GM18517 (cell line): ENCODE measurements at regions not wholly inside any gene's neighbourhood (a gene's known extent, or its start where the extent isn't known, plus 50 kb on each side); places are given as distances from the start of the nearest gene placed in this dataset.

ENCODE experiments used
- ATAC-seq: cut with Tn5 transposase; IDR thresholded peaks from one replicate; pipeline ENCODE4 v1.9.1; 2021; ENCODE audit warnings: mild to moderate bottlenecking, moderate library complexity; ENCODE audit not compliant: unreplicated experiment

DNA sequence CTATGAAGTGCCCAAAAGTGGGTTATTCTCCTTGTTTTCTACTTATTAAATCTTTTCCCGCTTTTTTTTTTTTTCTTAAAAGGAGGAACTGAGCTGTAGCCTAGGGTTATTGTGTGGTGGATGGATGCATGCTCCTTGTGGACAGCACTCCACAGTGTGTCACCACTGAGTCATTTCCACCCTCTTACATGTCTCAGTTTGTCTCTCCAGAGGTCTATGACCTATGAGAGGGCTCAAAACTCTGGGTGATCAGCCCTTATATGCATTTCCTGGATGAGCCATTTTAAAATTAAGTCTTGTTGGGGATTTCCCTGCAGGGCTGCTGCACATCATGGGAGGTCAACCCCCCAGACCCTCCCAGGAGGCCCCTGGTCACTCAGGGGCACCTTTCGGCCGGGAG is 102.2 kb upstream of the MOCS2 start:
- ATAC-seq, result no peak

DNA sequence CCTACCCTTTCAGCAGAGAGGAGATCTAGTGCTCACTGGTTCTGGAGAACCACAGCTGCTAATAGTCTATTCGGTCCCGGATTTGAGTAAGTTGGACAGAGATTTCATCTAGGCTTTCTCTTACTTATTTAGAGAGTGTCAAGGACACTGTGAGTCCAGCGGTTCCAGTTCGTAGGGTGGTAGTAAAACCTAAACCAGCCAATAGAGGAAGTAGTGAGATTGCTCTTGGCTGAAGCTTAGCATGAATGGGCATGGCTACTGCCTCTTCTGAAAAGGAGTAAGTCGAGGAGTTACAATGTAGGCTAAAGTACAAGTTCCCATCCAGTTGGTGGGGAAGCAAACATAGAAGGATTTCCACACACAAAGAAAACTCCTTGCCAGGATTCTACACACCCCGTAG is 109.6 kb upstream of the MOCS2 start:
- ATAC-seq, result no peak

DNA sequence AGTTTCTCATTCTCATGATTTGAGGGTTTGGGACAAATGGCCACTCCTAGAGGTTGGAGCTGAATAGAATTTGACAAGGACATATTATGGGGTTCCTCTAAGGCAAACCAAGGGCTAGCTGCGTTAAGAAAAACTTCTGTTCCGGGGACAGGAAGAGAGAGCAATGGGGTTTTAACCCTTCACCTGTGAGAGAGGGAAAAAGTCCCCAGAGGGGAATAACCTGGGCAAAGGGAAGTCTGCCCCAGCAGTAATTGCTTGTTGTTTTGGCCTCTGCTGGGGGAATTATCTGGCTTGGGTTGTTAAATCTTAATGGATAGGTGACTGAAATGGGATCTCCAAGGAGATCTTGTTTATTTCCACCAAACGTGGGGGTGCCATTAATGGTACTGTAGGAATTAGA is 110.1 kb upstream of the MOCS2 start:
- ATAC-seq, result no peak

DNA sequence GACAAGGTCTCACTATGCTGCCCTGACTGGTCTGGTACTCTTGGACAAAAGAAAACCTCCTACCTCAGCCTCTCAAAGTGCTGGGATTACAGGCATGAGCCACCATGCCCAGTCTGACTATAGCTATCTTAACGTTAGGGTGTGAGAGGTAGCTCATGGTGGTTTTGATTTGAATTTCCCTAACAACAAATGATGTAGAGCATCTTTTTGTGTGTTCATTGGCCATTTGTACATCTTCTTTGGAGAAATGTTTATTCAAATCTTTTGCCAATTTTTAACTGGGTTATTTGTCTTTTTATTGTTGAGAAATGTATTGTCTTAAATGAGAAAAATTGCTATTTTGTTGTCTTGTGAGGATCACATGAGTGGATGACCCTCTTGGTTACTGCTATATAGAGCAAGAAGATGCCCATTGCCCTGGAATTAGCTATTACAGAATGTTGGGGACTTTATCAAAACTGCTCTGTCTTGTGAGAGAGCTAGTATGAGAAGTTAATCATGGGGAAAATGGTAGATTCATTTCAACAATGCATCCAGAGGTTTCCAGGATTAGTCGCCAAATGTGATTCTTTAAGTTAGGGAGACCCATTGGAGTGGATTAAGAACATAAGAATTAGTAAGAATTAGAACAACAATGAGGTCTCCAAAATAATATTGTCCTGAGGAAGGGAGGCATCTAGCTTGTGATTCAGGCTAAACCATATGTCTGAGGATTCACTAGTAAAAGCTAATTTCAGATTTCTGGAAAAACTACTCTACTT is 124.3 kb upstream of the MOCS2 start:
- ATAC-seq, result no peak

DNA sequence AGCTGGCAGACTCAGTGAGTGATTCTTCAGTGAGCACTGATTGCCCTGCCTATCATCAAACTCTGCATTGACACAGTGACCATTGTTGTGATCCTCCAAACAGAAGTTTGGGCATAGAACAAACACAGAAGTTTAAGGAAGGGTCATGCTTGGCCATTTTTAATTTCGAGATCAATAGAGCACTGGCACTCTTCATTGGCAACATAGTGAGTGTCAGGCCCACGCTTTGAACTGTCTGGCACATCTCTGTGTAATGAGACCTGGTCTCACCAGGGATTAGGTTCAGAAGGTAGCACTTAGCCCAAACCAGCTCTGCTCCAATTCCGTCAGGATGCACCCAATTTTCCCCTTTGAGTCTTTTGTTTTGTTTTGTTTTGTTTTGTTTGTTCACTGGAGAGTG is 127.1 kb upstream of the MOCS2 start:
- no peak for ATAC-seq

DNA sequence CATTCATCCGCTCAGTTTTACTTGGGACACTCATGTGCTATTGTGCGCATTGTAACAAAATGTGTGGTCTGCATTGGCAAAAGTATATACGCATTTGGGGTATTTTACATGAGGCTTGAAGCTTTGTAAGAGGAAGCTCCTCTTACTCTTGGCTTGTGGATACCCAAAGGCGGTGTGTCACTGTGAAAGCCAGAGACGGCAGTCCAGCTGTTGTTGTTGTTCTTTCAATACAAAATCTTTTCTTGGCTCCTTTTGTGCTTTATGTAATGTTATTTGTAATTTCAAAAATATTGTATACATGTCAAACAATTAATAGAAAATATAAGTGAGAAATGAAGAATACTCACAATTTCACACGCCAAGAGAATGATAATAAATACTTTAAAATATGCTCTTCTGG is 128.3 kb upstream of the MOCS2 start:
- ATAC-seq, result no peak

DNA sequence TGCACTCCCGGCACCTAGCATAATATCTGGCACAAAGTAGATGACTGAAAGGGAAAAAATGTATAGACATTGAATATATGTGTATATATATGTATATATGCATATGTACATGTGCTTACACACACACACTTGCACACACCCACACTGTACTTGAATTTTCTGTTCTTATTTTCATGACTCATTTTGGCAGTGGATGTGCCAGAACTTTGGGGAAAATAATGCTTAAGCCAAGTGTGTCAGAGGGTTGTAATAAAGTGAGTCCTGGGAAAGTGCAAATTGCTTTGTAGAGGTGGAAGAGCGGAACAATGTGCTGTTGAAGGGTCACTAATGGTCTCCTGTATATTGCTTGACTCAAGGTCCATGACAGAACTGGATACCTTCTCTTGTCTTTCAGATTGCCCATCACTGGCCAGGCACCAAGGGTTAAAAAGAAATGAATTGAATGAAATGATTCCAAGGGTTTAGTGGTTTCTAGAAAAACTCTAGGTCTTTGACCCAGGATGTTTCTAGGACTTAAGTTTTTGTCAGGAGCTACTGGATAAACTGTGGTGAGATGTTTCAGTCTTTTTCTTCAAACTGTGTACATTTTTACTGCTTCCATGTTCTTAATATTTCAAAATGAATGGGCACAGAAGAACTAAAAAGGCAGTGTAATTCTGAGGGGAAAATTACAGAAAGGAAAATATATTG is 129.9 kb upstream of the MOCS2 start:
- ATAC-seq, result no peak

DNA sequence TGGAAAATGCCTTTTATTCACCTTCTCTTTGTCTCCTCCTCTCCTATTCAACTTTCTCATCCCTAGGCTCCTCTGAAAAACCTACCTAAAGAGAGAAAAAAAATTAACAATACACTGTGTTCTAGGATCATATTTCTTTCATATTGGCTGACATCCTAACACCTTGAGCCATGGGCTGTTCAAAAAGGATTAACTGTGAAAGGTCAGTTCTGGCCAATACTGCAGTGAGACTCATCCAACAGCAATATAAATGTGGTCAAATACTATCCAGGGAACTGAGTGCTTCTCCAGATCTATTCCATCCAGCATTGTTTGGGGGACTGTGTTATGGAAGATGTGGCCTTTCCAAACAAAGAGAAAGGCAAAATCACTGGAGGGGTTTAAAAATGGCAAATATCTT is 131.1 kb upstream of the MOCS2 start:
- ATAC-seq, result no peak

DNA sequence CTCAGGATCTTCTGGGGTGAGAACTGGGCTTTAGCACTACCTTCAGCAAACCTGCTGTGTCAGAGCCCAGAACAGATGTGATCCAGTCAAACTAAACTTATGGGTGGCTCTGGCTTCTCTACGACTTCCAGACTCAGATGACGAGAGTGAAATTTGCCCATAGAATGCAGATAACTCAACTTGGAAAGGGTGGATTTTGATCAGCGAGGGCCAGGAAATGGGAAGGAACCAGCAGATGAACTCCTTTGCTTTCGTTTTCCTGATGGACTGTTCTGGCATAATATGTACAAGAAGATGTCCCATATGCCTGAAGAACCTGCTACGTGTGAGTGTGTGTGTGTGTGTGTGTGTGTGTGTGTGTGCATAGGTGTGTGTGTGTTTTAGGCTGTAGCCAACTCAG is 132.0 kb upstream of the MOCS2 start:
- no peak for ATAC-seq

DNA sequence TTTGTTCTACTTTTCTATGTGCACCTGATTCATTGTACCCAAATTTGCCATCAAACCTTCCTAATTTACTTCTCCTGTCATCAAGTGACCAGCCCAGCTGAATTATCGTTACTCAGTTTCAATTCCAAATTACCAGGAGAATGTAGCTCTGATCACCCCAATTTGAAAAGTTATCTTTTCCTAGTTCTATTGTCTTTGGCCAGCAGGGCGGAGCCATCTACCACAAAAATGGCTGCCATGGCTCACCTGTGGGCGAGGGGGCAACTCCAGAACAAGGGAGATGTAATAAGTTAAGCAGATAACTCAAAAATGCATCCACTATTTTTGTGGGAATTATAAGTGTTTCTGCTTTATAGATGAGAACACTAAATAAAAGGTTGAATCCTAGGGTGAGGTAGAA is 133.8 kb upstream of the MOCS2 start:
- no peak for ATAC-seq

DNA sequence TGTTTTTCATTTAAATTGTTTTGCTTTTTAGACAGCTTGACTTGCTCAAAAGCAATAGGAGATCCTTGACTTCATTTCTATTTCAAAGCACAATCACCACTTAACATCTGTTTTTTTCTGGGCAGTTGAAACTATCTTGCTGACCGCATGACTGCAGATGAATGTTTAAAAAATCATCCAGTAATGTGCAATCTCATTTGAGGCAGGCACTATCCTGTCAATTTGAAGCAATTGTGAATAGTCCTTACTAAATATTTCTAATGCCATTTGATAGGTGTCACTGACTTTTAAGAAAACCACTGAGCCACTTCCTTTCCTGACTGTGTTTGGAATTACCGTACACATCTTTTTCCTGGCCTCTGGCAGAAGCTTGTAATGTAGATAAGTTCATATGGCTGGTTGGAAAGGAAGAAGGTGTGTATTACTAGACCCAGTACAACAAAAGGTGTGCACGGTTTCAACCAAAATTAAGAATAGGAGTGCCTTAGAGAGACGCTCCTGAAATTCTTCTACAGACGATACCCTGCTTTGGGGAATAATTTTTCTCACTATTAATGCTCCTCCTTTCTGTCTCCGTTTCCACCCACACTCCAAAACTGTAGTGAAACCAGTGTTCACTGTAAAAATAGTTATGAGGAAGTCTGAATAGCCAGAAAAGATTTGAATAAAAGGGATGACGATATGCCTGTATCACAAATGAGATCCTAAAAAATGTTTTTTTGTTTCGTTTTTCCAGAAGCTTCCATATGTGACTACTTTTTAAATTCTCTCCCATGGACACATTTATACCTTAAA is 136.7 kb upstream of the MOCS2 start:
- ATAC-seq, result no peak

DNA sequence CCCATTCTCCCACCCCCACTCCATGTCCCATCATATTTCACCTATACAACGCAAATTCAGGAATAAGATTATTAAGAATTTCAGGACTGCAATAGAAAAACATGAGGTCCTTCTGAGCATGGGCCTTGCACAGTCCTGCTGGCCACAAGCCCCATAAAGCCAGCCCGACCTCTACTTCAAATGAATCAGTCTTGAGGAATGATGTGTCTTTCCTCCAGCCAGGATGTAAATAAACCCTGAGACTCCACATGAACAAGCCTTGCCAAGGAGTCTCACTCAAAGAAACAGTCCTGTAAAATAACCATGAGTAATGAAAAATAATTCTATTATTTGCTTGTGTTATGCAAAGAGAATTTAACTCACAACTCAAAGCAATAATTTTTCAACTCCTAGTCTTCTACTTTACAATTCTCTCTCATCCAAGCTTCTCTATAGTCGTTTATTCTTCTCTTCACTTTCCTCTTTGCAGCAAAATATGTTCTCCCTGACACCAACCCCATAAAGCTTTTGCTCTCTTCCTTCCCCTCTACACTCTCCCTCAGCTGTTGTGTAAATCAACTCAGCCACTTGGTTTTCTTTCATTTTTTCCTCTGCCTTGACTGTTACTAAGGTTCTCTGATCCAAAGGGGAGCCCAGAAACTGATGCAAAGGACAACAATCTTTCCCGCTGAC is 140.1 kb upstream of the MOCS2 start:
- no peak for ATAC-seq

DNA sequence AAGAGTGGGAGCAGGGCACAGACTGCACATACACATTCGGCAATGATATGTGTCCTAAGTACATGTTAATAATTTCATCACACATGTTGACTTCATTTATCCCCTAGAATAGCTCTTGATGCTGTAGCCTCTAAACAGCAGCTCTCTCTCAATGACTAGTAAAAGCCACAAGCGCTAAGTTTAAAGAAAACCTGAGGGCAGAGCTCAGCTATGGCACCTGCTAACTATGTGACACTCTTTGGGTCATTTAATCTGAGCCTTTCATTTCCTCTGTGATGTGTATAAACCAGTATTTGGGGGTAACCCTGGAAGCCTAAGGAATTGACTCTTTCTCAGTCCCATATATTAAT is 140.6 kb upstream of the MOCS2 start:
- ATAC-seq, result no peak

DNA sequence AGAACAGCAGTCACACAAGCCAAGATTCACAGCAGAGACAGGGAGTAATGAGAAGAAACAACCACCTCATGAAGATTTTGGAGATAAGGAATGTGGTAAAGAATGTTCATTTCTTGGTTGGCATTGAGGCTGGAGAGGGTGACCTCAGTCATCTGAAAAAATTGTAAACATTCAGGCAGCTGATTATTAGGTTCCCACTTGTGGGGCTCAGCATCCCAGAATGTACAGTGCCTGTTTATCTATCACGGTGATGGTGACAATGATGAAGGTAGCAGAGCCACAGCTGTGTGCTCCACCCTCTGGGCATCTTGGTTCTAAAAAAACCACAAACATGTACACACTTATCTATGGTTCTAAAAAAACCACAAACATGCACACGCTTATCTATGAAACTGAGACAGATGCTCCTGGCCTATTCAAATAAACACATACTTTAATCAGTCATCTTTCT is 143.9 kb upstream of the MOCS2 start:
- ATAC-seq, result no peak

DNA sequence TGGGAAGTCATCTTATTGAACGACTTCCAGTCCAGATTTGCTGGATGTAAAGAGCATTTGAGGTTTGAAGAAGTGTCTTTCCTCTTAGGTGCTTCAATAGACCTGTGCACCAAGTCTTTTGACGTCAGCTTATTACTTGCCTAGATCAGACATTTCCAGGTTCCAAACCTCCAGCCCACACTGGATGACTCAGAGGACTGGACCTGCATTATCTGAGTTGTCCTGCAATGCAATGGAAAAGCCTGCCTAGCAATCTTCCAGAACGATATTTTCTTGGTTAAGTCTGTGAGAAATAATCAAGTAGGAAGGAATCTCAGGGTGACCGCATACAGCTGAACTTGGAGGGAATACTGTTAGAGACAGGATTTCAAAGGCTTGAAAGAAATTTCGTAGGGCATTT is 147.2 kb upstream of the MOCS2 start:
- no peak for ATAC-seq

DNA sequence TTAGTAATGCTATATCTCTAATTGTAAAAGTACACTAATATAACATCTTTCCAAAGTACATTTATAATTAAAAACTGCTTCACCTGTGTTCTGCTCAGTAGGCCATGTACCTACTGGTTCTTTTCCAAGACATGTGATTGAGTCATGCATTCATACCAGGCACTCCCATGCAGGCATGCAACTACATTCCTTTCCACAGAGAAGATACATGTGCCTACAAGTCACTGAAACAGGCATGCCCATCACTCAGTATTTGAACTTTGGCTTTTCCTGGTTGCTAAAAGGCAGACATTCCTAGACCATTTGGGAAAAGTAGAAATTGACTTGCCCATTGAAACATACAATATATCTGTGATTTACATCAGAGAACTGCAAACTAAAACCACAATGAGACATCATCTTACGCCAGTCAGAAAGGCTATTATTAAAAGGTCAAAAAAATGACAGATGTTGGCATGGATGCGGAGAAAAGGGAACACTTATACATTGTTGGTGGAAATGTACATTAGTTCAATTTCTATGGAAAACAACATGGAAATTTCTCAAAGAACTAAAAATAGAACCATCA is 148.3 kb upstream of the MOCS2 start:
- ATAC-seq, result no peak

DNA sequence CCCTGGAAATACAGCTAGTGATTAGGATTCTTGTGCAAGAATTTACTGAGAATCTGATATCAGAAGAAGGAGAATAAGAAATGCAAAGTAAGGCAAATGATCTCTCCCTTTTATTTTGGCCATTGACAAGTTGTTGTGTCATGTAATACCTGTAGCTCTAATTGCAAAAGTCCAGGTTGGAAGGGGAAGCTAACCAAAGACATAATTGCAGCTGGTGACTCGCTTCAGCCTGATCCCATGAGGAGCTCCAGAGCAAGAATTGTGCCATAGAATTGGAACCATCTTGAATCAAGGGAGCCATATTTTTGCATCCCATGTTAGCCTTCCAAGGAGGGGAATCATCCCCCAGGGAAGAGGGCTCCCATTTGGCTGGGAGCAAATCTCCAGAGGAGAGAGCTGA is 149.6 kb upstream of the MOCS2 start:
- no peak for ATAC-seq

DNA sequence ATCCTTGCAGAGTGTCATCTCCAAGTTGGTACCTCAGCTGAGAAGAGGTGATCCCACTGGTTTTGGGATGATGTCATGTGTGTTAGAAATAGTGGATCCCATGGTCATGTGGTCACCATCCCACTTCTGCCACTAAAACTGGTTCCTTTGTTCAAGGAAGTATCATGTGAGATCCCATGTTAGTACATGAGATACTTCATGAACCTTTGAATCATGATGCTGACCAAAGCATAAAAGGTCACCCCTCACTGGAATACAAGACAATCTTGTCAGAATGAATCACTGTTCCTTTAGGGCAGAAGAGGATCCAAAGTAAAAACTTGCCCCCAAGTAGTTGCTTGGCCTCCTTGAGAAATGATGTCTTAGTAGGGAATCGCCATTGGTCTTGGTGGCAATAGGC is 150.9 kb upstream of the MOCS2 start:
- no peak for ATAC-seq

DNA sequence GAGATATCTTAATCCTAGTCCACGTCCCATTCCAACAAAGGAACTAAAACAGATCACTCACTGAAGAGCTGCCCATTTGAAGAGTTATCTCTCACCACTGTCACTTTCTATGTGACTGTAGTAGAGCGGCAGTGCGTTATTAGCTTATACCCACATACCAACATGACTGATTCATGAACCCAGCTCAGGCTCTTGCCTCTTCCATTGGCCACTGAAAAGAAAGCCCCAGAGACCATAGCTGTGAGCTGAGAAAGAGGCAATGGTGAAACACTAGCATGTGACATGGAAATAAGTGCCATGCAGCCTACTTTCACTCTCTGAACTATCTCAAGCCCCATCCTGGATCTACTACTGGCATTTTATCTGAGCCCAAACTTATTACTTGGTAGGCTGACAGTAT is 151.7 kb upstream of the MOCS2 start:
- ATAC-seq, result no peak

DNA sequence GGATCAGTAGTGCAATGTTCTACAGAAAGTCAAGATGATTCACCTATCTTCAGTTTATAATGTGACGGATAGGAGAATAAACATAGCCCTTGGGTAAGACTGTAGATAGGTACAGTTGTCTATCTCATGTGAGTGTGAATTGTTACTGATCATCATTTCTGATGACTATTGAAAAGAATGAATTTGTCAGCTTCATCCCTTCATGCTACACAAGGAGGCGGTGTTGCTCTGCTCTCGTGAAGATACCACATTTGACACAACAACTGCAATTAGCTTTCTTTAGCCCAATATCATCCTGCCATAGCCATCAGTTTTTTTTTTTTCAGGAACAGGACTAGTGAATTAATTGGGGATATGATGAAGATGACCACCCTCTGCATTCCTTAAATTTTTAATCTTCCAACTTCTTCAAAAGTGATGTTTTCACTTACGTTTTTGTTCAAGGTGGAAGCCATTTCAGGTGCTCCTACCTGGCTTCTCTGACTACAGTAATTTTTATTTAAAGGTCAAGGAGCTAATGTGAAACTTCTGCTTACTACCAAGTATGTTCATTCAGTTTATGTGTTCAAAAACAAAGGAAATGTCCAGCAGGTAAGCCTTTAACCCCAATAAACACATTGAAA is 152.9 kb upstream of the MOCS2 start:
- no peak for ATAC-seq

DNA sequence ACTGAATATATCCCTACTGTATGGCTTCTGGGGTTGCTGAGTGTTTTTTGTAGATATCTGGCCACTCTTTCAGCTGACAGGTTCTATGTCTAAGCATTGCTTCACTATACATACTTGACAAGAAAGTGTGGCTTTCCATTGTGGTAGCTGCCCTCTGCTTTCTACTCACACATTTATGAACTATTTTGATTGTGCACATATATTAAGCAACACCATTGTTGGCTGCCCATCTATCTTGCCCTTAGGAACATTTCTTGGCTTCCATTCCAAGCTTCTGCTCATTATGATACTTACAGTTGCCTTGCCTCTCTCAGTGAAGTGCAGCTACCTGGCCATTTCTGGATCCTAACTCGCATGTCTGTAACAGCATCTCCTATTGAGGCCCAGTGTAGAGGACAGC is 153.6 kb upstream of the MOCS2 start:
- no peak for ATAC-seq
